ENCODE measurements at regions not wholly inside any gene's neighbourhood (a gene's known extent, or its start where the extent isn't known, plus 50 kb on each side); places are given as distances from the start of the nearest gene placed in this dataset.
A peak's percentile ranks its signal among the peaks of the same experiment; 100 is the strongest.

DNA sequence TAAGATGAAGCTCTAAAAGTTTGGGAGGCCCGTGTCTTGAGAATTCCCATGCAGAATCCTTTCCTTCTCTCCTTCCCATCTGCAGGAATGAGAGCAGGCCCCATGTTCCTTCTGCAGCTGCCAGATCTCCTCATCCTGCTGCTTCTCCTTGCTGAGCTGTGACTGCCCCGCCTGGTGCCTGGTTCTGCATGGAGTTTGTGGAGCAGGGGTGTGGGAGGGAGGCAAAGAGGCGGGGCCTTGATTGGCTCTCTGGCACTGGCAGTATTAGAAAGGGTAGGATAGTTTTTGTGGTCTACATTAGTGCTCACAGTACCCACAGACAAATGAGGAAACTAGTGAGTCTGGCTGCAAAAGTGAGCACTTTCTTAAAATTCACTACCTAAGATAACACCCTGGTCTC is 91.1 kb upstream of the CLPB start:
- WGBS, 4 donors = 85 to 95% (median 90%) methylated on average over 3 of the region's 3 CpGs
- TF ChIP-seq POLR2A (IDR thresholded peaks at IDR 0.05) = no peak
- TF ChIP-seq, protein P1, sequence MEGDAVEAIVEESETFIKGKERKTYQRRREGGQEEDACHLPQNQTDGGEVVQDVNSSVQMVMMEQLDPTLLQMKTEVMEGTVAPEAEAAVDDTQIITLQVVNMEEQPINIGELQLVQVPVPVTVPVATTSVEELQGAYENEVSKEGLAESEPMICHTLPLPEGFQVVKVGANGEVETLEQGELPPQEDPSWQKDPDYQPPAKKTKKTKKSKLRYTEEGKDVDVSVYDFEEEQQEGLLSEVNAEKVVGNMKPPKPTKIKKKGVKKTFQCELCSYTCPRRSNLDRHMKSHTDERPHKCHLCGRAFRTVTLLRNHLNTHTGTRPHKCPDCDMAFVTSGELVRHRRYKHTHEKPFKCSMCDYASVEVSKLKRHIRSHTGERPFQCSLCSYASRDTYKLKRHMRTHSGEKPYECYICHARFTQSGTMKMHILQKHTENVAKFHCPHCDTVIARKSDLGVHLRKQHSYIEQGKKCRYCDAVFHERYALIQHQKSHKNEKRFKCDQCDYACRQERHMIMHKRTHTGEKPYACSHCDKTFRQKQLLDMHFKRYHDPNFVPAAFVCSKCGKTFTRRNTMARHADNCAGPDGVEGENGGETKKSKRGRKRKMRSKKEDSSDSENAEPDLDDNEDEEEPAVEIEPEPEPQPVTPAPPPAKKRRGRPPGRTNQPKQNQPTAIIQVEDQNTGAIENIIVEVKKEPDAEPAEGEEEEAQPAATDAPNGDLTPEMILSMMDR (IDR thresholded peaks at IDR 0.05) = no peak
- Histone ChIP-seq H3K27me3 (no peaks in the 10 kb centered on the region), H3K27ac (no peak overlapping the region), H3K4me1 (replicated peaks in 1 of 2) (no peaks in the 10 kb centered on the region), H3K4me3 (no peak overlapping the region), H3K9me3 (replicated peaks in 1 of 3) (no peaks in the 10 kb centered on the region), H3K36me3 (replicated peaks in 1 of 2) (no peaks in the 10 kb centered on the region)
- no peak for DNase-seq
- intact Hi-C loops (cut with DNase I) = no loop called here

DNA sequence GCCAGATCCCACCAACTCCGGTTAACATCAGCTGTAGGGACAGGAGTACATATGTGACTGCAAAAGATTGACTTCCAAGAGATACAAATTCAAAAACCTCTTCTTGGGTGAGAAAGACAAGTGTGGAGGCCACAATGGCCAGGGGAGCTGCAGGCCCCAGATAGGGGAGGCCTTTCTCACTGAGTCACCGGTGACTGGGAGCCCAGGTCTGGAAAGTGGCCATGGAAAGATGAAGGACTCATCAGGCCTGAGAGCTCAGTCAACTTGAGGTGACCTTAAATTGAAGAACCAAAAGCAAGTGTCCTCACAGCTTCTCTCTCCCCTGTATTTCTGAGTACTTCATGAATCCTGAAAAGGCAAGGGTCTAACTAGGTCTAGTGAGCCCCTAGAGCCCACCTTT is 90.4 kb upstream of the CLPB start:
- Histone ChIP-seq H3K9me3 (replicated peaks in 1 of 3) (no peaks in the 10 kb centered on the region), H3K27ac (no peak overlapping the region), H3K36me3 (replicated peaks in 1 of 2) (no peaks in the 10 kb centered on the region), H3K4me1 (replicated peaks in 1 of 2) (no peaks in the 10 kb centered on the region), H3K27me3 (no peaks in the 10 kb centered on the region), H3K4me3 (no peak overlapping the region)
- intact Hi-C loops (cut with DNase I) = no loop called here
- WGBS, 4 donors = 65 to 78% (median 70%) methylated on average over 2 of the region's 2 CpGs
- TF ChIP-seq, protein P1 (IDR thresholded peaks at IDR 0.05) = no peak
- no peak for TF ChIP-seq POLR2A (IDR thresholded peaks at IDR 0.05)
- peak in 5 of 7 donors; percentile 39 to 66 (median 45) for DNase-seq

DNA sequence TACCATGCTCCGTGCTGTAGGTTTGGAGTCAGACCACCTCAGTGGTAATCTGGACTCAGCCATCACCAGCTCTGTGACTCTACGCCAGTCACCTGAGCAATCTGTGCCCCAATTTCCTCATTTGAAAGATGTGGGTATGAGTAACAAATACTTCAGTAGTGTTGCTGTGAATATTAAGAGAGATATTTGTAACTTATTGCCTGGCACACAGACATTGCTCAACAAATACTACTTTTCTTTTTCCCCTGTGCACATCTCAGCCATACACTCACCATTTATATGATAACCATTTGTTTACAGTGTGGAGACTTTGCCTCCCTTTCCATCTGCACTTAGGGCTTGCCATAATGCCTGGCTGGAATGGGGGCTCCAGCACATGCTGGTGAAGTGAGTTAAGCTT is 89.7 kb upstream of the CLPB start:
- no peaks in the 10 kb centered on the region for H3K4me1 ChIP-seq (replicated peaks in 1 of 2)
- no peak overlapping the region for H3K4me3 ChIP-seq
- H3K9me3 ChIP-seq (replicated peaks in 1 of 3) = no peaks in the 10 kb centered on the region
- no peak for DNase-seq
- TF ChIP-seq POLR2A (IDR thresholded peaks at IDR 0.05) = no peak
- TF ChIP-seq, protein P1 (IDR thresholded peaks at IDR 0.05) = no peak
- H3K36me3 ChIP-seq (replicated peaks in 1 of 2) = no peaks in the 10 kb centered on the region
- no peak overlapping the region for H3K27ac ChIP-seq
- intact Hi-C loops (cut with DNase I) = no loop called here
- no peaks in the 10 kb centered on the region for H3K27me3 ChIP-seq
- WGBS, 4 donors = 92 to 95% (median 93%) methylated on average over 2 of the region's 2 CpGs

DNA sequence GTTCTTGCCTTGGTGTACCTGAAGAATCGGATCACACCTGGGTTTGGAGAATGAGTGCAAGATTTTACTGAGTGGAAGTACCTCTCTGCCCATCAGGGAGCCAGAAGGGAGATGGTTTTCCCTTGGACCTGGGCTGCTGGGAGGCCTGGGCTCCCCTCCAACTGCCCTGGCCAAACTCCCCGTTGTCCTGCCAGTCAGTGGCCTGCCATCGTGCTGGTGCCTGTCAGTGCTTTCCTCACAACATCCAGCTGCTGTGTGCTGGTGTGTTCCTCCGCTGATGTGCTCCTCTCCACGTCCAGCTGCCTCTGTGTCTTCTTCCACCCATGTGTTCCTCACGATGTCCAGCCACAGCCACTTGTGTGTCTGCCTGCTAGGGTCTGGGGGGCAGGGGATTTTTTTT is 87.9 kb upstream of the CLPB start:
- no peaks in the 10 kb centered on the region for H3K9me3 ChIP-seq (replicated peaks in 1 of 3)
- no peak overlapping the region for H3K4me3 ChIP-seq
- WGBS, 4 donors = 77 to 84% (median 78%) methylated on average over 5 to 6 of the region's 6 CpGs
- no peak for TF ChIP-seq POLR2A (IDR thresholded peaks at IDR 0.05)
- TF ChIP-seq, protein P1 (IDR thresholded peaks at IDR 0.05) = no peak
- H3K27me3 ChIP-seq = no peaks in the 10 kb centered on the region
- DNase-seq = no peak
- H3K36me3 ChIP-seq (replicated peaks in 1 of 2) = no peaks in the 10 kb centered on the region
- intact Hi-C loops (cut with DNase I) = no loop called here
- no peaks in the 10 kb centered on the region for H3K4me1 ChIP-seq (replicated peaks in 1 of 2)
- H3K27ac ChIP-seq = no peak overlapping the region
